HG02678 (cell line): ENCODE measurements at regions not wholly inside any gene's neighbourhood (a gene's known extent, or its start where the extent isn't known, plus 50 kb on each side); places are given as distances from the start of the nearest gene placed in this dataset.
"Not testable (repeated sequence)": the region's sequence is repeated elsewhere in the genome, so short reads cannot be mapped to it uniquely, and the experiment has no call there.

Experiments used
- ATAC-seq: cut with Tn5 transposase; IDR thresholded peaks from one replicate; pipeline ENCODE4 v1.9.1; 2021; ENCODE audit warnings: mild to moderate bottlenecking, moderate library complexity; ENCODE audit not compliant: unreplicated experiment

DNA sequence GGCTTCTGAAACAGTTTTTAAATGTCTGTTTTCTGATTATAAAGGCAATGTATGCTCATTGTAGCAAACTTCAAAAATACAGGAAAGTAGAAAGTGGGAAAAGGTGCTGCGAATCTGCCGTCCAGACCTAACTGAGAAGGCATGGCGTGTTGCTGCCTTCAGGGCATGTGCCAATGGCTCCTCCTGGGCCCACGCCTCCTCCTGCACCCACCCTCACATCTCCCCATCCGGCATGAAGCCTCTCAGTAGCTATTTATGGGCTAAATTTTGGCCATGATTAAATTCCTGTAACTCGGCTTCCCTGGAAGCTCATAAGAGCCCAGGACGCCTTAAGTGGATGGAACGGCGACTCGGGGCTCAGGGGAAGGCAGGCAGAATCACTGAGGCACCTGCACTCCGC lies 153.8 kb downstream of the LAT start:
- ATAC-seq = not testable (repeated sequence)

DNA sequence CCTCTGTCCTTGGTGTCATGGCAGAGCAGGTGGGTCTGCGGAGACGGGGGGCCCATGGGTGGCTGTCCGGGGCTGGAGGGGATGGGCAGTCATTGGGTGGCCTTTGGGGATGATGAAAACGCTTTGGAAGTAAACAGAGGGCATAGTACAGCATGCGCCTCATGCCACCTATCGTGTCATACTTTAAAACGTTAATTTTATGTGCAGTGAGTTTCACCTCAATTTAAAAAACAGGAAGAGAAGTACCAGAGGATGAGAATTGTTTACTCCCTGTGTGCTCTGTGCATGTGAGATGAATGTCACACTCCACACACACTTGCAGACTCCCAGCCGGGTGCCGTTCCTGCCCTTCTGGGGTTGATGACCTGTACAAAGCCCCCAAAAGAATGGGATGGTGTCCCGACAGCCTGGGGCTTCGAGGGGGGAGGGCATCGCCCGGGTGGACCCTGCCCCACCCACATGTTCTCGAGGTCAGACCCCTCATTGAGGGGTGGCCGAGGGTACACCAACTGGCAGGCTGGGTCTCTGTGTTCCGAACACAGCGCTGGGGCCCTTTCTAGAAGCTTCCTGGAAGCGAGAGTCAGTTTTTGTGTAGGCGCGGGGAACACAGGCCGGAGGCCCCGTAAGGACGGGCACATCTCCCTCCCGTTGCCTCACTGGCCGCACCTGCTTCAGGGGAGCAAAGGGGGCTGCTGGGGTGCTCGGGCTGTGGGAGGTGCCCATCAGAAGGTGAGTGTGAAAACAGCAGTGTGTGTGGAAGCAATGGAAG lies 153.2 kb downstream of the LAT start:
- ATAC-seq = not testable (repeated sequence)

DNA sequence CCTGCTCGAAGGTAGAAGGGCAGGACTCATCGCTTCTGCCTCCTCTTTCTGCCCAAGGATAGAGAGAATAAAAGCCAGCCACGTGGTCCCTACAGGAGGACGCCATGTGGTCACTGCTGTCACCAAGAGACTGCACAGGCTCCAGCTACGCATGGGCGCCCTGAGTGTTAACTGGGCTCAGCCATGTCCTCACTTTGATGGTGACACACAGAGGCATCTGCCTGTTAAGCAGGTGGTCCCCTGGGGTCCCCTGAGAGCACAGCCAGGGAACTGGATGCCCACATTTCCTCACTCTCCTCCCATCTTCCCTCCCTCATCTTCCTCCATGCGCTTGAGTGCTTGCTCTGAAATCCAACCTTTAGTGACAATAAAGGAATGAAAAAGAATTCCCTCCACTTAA lies 152.6 kb downstream of the LAT start:
- ATAC-seq = not testable (repeated sequence)

DNA sequence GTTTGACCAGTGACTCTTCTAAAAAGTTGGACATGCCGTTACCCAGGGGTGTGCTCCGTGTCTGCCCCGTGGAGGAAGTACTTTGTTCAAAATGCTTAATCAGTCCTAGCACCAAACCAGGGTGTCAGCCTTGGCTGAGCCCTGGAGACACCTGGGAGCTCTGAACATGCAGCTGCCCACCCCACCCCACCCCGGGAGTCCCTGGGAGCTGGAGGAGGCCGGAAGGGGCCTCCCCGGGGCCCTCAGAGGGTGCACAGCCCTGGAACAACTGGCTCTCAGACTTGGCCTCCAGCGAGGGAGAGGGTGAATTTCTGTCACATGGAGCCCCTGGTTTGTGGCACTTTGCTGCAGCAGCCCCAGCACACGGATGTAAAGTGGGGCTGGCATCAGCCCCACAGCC lies 152.1 kb downstream of the LAT start:
- ATAC-seq = not testable (repeated sequence)

DNA sequence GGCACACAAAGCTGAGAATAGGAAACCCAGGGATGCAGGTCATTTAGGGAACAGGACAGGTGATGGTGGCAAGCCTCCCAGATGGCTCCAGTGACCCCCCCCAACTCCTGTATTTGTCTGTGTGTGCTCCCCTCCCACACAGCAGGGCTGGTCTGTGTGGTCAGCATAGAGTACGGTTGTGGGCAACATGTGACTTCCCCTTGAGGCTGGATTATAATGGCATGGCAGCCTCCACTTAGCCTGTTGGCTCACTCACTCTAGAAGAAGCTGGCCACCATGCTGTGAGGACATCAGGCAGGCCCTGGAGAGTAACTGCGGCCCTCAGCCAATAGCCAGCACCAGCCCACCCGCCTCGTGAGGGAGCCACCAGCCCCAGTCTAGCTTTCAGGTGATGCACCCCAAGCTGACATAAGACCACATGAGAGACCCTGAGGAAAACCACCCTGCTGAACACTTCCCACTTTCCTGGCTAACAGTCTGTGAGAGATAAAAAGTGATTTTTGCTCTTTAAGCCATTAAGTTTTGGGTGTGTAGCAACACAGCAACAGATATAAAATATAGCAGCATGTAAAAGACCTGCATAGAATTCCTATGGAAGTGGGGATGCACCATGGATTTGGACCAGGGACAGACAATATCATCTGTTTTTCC lies 151.3 kb downstream of the LAT start:
- not testable (repeated sequence) for ATAC-seq

DNA sequence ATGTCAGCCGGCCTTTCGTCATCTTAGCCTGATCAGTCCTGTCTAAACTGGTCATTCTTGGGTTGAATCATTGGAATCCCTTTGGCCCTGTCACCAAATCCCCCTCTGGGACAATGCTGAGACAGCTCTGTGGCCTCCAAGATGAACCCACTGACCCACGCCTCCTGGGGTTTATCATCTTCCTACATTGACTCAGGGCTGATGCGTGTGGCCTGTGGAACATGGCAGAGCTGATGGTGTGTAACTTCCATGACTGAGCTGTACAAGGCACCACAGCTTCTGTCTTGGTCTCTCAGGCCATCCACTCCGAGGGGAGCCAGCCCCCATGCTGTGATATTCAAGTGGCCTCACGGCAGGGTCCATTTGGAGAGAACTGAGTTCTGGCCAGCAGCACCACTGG lies 150.2 kb downstream of the LAT start:
- not testable (repeated sequence) for ATAC-seq

DNA sequence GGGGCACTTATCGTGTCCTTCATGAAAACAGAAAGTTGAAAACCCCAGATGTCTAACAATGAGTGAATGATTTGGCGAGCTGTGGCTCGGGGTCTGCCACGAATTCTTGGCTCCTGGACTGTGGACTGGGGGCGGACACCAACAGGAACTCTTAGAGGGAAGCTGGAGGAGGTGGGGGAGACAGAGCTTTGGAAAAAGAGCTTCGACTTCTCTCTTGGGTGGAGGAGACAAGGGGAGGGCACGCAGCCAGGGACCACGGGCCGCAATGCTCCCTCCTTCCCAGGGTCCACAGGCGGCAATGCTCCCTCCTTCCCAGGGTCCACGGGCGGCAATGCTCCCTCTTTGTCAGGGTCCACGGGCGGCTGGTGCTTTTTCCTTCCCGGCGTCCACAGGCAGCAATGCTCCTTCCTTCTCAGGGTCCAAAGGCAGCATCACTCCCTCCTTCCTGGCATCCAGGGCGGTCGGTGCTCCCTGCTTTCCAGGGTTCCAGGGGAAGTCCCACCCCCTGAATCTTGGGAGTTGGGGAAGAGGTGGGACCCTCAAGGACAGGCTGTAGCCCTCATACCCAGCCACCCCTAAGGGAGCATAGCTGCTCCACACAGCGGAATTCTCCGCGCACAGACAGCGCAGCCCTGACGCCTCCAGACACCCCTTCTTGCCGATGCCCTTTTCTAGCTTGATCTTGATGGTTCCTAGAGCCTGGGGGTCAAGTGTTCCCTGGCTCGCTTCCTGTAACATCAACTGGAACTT lies 149.0 kb downstream of the LAT start:
- ATAC-seq = not testable (repeated sequence)

DNA sequence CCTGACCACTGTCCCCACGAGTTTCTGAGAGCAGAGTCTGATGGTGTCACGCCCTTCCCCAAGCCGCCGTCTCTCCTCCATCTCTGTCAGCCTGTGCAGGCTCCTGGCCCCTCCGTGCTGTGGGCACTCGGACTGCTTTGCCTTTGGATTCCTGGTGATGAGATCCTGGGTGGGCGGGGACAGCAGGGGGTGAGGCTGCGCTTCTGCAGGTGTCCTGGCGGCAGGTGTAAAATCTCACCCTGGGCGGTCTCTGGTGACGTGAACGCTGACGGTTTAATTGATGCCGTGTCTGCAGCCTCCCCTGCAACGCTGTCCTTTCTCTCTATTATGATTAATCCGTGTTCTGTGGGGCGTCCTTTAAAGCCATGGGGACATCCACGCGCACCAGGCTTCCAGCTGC lies 148.0 kb downstream of the LAT start:
- not testable (repeated sequence) for ATAC-seq

DNA sequence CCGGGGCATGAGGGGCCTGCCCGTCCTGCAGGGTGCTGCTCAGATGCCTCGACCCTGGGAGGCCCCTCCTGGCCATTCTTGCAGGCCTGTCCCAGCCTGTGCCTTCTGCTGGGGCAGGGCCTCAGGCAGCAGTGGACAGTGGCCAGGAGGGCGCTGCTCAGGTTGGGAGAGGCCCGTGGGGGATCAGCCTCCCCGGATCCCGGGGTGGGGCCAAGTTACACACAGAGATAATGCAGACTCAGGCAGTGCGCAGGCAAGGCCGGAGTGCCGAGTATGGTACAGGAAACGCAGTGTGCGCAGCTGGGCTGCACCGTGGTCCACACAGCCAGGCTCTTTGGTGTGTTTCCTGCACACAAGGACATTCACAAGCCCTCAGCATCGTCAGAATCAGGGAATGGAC lies 147.6 kb downstream of the LAT start:
- ATAC-seq = not testable (repeated sequence)

DNA sequence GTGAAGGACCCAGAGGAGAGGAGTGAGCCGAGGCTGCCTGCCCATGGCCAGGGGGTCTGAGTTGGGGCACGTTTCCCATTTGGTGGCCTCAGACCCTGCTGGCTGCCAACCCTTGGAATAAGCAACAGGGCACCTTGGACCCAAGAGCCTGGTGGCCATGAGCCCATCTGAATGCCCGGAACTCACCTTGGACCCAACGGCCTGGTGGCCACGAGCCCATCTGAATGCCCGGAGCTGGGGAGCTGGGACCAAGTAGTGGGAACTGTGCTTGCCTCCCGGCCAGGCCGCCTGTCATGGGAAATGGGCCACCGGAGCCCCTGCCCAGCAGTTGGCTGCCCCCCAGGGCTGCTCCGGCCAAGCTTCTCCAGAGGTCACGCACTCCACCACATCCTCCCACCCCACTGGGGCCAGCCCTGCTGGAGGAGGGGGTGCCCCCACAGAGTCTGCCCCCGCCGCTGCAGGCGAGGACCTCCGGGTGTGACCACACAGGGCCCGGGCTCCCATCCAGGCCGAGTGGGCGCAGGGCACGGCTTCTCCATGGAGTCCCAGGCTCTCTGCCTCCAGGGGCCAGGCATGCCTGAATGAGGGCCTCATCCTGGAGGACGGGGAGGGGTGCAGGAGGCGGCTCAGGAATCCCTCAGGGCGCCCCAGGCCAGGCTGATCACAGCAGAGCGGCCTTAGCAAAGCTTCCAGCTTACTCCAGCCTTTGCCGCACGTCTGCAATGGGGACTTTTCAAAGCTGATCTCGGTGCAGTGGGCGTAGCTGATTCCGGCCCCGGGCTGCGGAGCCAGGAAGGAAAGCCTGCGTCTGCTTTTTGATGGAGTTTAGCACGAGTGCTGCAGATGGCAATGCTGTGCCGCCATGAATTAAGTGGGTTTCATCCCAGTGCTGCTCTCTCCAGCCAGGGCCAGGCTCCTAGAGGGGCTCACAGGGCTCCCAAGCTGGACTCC lies 146.3 kb downstream of the LAT start:
- not testable (repeated sequence) for ATAC-seq

DNA sequence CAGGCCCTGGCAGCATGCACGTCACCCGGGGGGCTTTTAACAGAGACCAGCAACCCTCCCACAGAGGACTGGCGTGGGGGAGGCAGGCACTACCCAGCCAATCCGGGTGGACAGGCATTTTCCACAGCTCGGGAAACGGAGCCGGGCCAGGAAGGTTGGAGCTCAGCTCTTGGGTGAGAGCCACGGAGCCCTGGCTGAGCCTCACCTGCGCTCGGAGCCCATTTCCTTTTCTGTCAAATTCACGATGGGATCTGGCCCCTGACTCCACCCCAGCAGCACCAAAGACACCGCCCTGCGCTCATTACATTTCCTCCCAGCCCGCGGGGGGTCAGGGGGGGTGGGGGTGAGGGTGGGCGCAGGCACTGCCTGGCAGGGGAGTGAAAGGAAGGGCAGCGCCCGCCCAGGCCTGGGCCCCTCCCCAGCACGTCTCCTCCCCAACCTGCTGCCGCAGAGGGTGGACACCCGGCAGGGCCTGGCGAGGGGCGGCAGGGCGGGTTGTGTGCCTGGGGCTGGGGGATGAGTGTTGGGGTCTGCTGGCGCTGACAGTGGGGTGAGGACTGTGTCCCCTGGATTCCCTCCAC lies 145.4 kb downstream of the LAT start:
- ATAC-seq = not testable (repeated sequence)

DNA sequence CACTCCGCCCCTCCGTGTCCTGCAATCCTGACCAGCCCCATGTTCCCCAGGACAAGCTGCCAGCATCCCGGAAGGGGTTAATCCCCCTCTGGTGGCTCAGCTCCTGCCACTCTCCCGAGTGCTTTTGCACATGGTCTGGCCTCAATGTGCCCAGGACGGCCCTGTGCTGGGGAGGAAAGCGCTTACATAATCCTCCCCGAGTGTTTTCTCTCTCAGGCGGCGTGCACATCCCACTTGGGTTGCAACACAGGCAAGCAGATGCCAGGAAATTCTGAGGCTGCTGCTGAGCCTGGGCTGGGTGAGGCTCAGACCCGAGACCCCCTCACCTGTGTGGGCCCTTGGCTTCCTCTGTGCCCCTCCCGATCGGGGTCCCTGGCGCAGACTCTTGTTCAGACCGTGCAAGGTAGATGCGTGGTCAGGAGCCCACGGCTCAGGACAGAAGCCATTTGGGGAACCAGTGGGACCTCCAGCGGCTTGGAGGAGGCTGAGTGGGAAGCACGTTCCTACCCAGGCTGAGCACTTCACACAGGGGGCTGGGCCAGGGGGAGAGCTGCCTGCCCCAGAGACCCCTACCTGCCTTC lies 144.7 kb downstream of the LAT start:
- ATAC-seq = not testable (repeated sequence)

DNA sequence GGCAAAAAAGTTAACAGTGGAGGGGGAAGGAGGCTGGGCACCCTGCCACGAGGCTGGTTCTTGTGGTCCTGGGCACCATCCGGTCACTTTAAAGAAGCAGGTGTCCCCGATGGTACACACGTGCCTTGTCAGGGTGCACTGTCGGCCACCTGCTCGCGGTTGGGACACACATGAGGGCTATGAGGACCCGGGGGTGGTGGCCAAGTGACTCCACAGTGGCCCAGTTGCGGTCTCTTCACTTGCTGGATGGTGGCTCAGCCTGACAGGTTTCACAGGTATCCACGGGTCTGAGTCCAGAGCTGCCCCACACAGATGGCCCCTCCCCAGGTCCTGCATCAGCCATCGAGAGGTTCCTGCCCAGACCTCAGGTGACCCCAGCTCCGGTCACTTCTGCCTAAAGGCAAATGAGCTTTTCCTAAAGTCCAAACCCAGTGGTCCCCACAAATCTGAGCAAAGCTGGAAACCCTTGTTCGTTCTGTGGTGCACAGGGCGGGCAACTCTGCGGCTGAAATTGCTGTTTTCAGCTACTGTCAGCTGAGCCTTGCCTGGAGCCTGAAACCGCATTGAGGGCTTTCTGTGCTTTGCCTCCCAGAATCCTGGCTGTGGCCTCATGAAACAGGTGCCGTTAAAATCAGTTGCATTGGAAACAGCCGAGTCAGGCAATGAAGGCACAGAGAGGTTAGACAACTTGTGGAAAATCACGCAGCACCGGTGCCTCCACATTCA lies 144.0 kb downstream of the LAT start:
- ATAC-seq = not testable (repeated sequence)

DNA sequence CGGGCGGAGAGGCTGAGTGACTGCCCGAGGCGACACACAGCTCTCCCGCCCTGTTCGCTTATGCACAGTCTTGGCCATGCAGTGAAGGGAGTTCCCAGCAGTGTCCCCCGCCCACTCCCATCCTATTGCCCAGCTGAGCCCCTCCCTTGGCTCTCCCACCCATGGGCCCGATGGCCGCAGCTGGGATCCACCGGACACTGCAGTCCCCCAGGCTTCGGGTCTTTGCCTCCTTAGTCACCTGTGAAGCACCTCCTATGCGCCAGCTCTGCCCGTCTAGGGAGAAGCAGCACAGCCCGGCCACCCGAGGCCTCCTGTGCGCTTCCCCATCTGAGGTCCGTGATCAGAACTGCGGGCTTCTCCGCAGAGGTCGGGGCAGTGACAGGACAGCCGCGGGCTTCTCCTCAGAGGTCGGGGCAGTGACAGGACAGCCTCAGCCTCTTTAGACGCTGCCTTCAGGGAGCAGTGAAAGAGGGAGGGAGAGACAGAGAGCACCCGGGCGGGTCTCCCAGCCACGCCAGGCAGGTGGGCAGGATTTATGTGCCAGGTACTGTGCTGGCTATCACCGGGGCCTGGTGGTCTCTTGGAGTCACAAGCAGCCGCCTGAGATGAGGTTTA lies 143.1 kb downstream of the LAT start:
- not testable (repeated sequence) for ATAC-seq

DNA sequence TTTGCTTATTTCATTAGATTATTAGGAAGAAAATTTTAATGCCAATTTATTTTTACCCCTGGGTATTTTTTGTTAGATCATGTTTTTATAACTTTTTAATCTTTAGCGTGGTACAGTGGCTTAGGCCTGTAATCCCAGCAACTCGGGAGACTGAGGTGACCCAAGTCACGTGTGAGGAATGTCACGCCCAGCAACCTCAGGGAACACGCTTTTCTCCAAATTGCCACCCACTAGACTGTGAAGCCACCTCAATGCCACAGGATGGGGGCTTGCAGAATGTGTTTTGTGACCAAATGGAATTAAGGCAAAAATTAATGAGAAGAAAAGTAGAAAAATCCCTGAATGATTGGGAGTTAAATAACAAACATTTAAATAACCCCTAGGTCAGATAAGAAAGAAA lies 141.8 kb downstream of the LAT start:
- ATAC-seq = no peak

DNA sequence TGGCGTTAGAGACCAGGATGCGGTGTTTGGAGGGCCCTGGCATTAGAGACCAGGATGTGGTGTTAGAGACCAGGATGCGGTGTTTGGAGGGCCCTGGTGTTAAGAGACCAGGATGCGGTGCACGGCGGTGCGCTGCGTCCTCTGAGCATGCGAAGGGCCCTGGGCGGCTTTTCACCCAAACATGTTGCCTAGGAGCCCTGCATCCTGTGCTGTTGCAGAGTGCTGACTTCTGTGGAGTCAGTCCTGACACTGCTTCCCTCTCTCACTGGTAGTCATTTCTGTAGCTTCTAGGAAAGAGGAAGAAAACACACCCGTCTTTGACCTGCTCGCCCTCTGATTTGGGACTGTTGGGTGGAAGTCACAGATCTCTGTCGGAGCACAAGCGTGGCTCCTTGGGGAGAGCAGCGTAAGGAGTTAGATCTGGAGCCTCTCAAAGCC lies 141.2 kb downstream of the LAT start:
- no peak for ATAC-seq

DNA sequence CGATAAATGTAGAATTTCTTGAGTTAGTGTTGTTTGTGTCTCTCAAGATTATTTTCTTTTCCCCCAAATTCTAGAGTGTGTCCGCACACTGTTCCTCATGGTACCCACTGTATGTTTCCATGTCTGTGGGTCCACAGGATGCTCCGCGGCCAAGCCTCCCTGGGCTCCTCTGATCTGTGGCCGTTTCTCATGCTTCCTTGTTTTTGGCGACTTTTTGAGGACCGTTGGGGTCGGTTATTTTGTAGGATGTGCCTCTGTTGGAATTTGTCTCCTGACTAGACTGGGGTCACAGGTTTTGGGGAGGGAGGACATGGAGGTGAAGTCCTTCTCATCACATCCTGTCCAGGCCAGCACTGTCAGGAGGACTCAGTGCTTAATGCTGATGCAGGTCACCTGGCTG lies 140.0 kb downstream of the LAT start:
- no peak for ATAC-seq

DNA sequence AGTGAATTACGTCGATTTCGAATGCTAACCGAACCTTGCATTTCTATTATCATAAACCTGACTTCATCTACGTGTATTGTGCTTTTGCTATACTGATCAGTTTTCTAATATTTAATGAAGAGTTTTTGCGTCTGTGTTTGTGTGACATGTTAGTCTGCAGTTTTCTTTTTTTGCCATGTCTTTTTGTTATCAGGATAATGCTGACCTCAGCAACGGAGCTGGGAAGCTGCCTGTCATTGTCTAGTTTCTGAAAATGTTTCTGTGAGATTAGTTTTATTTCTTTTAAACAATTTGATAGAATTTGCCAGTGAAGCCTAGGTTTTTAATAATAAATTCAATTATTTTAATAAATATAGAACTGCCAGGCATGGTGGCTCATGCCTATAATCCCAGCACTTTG lies 139.3 kb downstream of the LAT start:
- not testable (repeated sequence) for ATAC-seq

DNA sequence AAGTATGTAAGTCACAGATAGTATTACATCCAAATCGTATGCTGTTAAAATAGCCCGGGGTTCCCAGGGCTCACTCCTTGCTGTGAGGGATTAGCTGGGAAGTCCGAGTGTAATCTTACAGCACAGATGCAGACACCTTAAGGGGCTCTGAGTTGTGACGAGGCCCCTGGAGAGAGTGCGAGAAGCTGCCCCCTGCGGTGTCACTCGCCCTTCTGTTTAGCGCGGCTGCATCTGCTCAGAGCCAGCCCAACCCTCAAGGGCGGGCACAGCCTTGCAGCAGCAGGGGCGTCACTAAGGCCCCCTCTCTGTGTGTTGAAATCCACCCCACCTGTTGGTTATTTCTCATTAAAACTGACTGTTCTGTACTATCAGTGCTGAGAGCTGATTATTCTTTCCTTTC lies 135.8 kb downstream of the LAT start:
- ATAC-seq = not testable (repeated sequence)
